ENCODE measurements at regions not wholly inside any gene's neighbourhood (a gene's known extent, or its start where the extent isn't known, plus 50 kb on each side); places are given as distances from the start of the nearest gene placed in this dataset.
"Not testable (repeated sequence)": the region's sequence is repeated elsewhere in the genome, so short reads cannot be mapped to it uniquely, and the experiment has no call there.

DNA sequence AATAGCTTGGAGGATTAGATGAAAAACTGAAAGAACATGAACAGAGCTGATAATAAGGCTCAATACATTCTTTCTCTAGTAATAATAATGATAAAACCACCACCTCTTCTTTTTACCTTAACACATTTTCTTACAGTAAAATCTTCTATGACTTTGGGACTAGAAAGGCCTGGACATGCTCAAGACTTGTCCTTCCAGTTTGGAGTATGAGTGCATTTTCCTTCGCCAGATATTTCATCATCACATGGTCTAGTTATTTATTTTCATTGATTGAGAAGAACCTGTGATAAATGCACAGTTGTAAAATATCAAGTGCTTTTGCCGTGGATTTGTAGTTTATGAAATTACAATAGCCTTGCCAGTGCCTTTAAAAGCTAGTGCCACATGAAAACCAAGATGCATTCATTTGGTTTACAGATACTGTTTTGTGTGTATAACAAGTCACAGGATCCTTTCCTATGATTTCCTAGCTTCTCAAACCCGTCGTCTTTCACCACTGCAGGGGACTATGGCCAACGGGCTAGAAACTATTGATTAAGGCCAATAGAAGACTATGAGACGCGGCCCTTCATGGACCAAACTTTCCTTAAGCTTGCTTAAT lies 200.2 kb upstream of the ZNF217 start:
- POLR2A ChIA-PET = no interaction called here
- TF ChIP-seq FOXA1 (IDR thresholded peaks at IDR 0.05) (no peak), SUZ12 (IDR thresholded peaks at IDR 0.05) (no peak), HDGF (IDR thresholded peaks at IDR 0.05; ENCODE audit: borderline replicate concordance) (no peak), SP1 (IDR thresholded peaks at IDR 0.05) (no peak), ARNT (IDR thresholded peaks at IDR 0.05) (no peak), ZNF384 (IDR thresholded peaks at IDR 0.05) (no peak), NFRKB (IDR thresholded peaks at IDR 0.05) (no peak), FOXK2 (IDR thresholded peaks at IDR 0.05) (no peak), L3MBTL2 (conservative IDR thresholded peaks at IDR 0.05) (no peak), CTBP1 (IDR thresholded peaks at IDR 0.05; ENCODE audit: borderline replicate concordance) (no peak), LEF1 (IDR thresholded peaks at IDR 0.05; ENCODE audit: borderline replicate concordance) (no peak), ELF4 (IDR thresholded peaks at IDR 0.05) (no peak), FOXM1 (IDR thresholded peaks at IDR 0.05; ENCODE audit: borderline replicate concordance) (no peak)
- DNase-seq (ENCODE audit: extremely low spot score) = no peak
- CTCF ChIA-PET = interaction anchor here (0.7 to 1.4 kb wide), 2 partner anchors 16 to 72 kb away, joined by 3 to 4 read pairs; no protein-coding TSS in a partner anchor

DNA sequence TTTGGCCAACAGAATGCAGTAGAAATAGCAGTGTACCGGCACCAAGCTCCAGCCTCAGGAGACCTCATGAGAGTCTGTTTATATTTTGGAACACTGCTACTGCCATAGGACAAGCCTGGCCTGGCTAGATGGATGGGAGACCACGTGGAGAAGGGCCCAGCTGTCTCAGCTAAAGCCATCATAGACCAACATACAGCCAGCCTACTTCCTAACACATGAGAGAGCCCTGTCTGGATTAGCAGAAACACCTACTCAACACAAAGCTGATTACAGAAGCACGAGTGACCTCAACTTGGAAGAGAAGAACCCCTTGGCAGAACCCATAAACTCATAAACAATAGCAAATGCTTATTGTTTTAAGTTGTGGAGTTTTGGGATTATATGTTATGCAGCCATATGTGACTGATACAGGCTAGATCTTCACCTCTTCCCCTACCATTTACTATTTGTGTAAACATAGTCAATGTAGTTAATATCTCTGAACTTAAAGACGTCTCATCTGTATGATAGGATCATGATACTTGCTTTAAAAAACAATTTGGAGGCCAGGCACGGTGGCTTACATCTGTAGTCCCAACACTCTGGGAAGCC lies 199.4 kb upstream of the ZNF217 start:
- CTCF ChIA-PET = no interaction called here
- no peak for TF ChIP-seq NFRKB (IDR thresholded peaks at IDR 0.05)
- TF ChIP-seq BHLHE40 (IDR thresholded peaks at IDR 0.05; ENCODE audit: borderline replicate concordance) = no peak
- no peak for TF ChIP-seq FOXA1 (IDR thresholded peaks at IDR 0.05)
- TF ChIP-seq FOXM1 (IDR thresholded peaks at IDR 0.05; ENCODE audit: borderline replicate concordance) = no peak
- TF ChIP-seq ARNT (IDR thresholded peaks at IDR 0.05) = no peak
- TF ChIP-seq L3MBTL2 (conservative IDR thresholded peaks at IDR 0.05) = no peak
- no peak for TF ChIP-seq ELF4 (IDR thresholded peaks at IDR 0.05)
- no peak for TF ChIP-seq FOXK2 (IDR thresholded peaks at IDR 0.05)
- no peak for TF ChIP-seq TARDBP (IDR thresholded peaks at IDR 0.05)
- no peak for TF ChIP-seq CTBP1 (IDR thresholded peaks at IDR 0.05; ENCODE audit: borderline replicate concordance)
- TF ChIP-seq ZNF384 (IDR thresholded peaks at IDR 0.05) = no peak
- TF ChIP-seq, protein P1, sequence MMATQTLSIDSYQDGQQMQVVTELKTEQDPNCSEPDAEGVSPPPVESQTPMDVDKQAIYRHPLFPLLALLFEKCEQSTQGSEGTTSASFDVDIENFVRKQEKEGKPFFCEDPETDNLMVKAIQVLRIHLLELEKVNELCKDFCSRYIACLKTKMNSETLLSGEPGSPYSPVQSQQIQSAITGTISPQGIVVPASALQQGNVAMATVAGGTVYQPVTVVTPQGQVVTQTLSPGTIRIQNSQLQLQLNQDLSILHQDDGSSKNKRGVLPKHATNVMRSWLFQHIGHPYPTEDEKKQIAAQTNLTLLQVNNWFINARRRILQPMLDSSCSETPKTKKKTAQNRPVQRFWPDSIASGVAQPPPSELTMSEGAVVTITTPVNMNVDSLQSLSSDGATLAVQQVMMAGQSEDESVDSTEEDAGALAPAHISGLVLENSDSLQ (IDR thresholded peaks at IDR 0.05) = no peak
- TF ChIP-seq SP1 (IDR thresholded peaks at IDR 0.05) = no peak
- TF ChIP-seq SUZ12 (IDR thresholded peaks at IDR 0.05) = no peak
- TF ChIP-seq LEF1 (IDR thresholded peaks at IDR 0.05; ENCODE audit: borderline replicate concordance) = no peak
- no peak for TF ChIP-seq HDGF (IDR thresholded peaks at IDR 0.05; ENCODE audit: borderline replicate concordance)
- POLR2A ChIA-PET = no interaction called here
- DNase-seq (ENCODE audit: extremely low spot score) = no peak

DNA sequence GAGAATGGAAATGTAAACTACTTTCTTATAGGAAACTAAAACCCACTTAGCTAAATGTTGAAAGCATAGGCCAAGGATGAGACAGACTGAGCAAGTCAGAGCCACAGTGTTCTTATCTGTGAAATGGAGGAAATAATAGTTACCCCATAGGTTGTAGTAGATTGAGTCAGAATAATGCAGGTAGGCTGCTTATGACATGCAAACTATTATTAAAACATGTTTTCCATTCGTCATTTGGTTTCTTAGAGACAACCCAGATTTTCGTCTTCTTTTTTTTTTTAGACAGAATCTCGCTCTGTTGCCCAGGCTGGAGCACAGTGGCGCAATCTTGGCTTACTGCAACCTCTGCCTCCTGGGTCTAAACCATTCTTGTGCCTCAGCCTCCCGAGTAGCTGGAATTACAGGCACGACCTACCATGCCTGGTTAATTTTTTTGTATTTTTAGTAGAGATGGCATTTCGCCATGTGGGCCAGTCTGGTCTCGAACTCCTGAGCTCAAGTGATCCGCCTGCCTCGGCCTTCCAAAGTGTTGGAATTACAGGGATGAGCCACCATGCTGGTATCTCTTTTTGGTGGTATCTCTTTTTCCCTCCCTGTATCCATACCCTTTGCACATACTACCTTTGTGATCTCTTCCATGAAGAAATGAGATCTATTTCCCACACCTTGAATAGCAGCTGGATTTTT lies 196.5 kb upstream of the ZNF217 start:
- TF ChIP-seq L3MBTL2 (conservative IDR thresholded peaks at IDR 0.05) (no peak), TARDBP (IDR thresholded peaks at IDR 0.05) (no peak), ARNT (IDR thresholded peaks at IDR 0.05) (no peak), SP1 (IDR thresholded peaks at IDR 0.05) (no peak), LEF1 (IDR thresholded peaks at IDR 0.05; ENCODE audit: borderline replicate concordance) (no peak), CTBP1 (IDR thresholded peaks at IDR 0.05; ENCODE audit: borderline replicate concordance) (no peak)
- ChIA-PET POLR2A (no interaction called here), CTCF (no interaction called here)
- no peak for DNase-seq (ENCODE audit: extremely low spot score)

DNA sequence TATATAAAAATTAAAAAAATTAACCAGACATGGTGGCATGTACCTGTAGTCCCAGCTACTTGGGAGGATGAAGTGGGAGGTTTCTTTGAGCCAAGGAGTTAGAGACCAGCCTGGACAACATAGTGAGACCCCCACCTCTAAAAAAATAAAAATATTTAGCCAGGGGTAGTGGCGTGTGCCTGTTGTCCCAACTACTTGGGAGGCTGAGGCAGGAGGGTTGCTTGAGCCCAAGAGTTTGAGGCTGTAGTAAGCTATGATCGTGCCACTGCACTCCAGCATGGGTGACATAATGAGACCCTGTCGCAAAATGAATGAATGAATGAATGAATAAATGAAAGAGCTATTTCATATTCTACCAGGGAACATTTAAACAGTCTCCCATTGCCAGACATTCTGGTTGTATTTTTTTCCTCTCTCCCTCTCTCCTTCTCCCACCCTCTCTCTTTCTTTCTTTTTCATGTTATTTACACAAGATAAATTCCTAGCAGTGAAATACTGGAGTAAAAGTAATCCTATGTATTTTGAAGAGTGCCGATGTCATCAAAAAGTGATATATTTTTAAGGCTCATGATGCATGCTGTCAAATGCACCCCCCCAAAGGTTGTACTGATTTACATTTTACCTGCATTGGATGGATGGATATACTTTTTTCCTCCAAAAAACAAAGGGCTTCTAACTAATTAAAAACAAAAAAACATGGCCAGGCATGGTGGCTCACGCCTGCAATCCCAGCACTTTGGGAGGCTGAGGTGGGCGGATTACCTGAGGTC lies 194.8 kb upstream of the ZNF217 start:
- no peak for DNase-seq (ENCODE audit: extremely low spot score)
- CTCF ChIA-PET = no interaction called here
- TF ChIP-seq CTBP1 (IDR thresholded peaks at IDR 0.05; ENCODE audit: borderline replicate concordance) = no peak
- no peak for TF ChIP-seq L3MBTL2 (conservative IDR thresholded peaks at IDR 0.05)
- TF ChIP-seq FOXM1 (IDR thresholded peaks at IDR 0.05; ENCODE audit: borderline replicate concordance) = no peak
- TF ChIP-seq FOXA1 (IDR thresholded peaks at IDR 0.05) = no peak
- TF ChIP-seq NFRKB (IDR thresholded peaks at IDR 0.05) = no peak
- TF ChIP-seq, protein P1 (IDR thresholded peaks at IDR 0.05) = no peak
- TF ChIP-seq SUZ12 (IDR thresholded peaks at IDR 0.05) = no peak
- no peak for TF ChIP-seq BHLHE40 (IDR thresholded peaks at IDR 0.05; ENCODE audit: borderline replicate concordance)
- TF ChIP-seq SP1 (IDR thresholded peaks at IDR 0.05) = no peak
- TF ChIP-seq ZNF384 (IDR thresholded peaks at IDR 0.05) = no peak
- no peak for TF ChIP-seq FOXK2 (IDR thresholded peaks at IDR 0.05)
- no peak for TF ChIP-seq ELF4 (IDR thresholded peaks at IDR 0.05)
- TF ChIP-seq ARNT (IDR thresholded peaks at IDR 0.05) = no peak
- TF ChIP-seq TARDBP (IDR thresholded peaks at IDR 0.05) = no peak
- no peak for TF ChIP-seq HDGF (IDR thresholded peaks at IDR 0.05; ENCODE audit: borderline replicate concordance)
- TF ChIP-seq LEF1 (IDR thresholded peaks at IDR 0.05; ENCODE audit: borderline replicate concordance) = no peak
- POLR2A ChIA-PET = no interaction called here

DNA sequence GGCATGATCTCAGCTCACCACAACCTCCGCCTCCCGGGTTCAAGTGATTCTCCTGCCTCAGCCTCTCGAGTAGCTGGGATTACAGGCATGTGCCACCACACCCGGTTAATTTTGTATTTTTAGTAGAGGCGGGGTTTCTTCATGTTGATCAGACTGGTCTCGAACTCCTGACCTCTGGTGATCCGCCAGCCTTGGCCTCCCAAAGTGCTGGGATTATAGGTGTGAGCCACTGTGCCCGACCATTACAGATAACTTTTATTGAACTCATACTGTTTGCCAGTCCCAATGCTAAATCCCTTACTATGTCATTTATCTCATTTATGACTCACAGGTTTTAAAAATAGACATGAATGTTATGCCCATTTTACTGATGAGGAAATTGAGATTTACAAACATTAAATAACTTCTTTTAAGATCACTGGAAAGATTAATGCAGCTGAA lies 193.9 kb upstream of the ZNF217 start:
- CTCF ChIA-PET; POLR2A ChIA-PET; DNase-seq (ENCODE audit: extremely low spot score): not testable (repeated sequence)
